ENCODE measurements at regions not wholly inside any gene's neighbourhood (a gene's known extent, or its start where the extent isn't known, plus 50 kb on each side); places are given as distances from the start of the nearest gene placed in this dataset.

GRCh38 chr2:144780983-144781382 is 261.1 kb upstream of the ZEB2 start:
- TF ChIP-seq CTCF (IDR thresholded peaks at IDR 0.05; ENCODE audit: insufficient read depth, low read length) (no peak), REST (IDR thresholded peaks at IDR 0.05; ENCODE audit: insufficient replicate concordance, low read depth) (no peak), GABPA (IDR thresholded peaks at IDR 0.05; ENCODE audit: low read depth) (no peak), POLR2AphosphoS5 (IDR thresholded peaks at IDR 0.05; ENCODE audit: low read depth) (no peak), SPI1 (IDR thresholded peaks at IDR 0.05; ENCODE audit: borderline replicate concordance, low read depth) (no peak)

Data from HL-60 (cell line).